ENCODE measurements at regions not wholly inside any gene's neighbourhood (a gene's known extent, or its start where the extent isn't known, plus 50 kb on each side); places are given as distances from the start of the nearest gene placed in this dataset.
A peak's percentile ranks its signal among the peaks of the same experiment; 100 is the strongest.

- Mint-ChIP-seq H3K27ac (ENCODE audit: low read depth, unreplicated experiment) (no peak overlapping the region), H3K4me1 (ENCODE audit: insufficient read depth, unreplicated experiment) (no peaks in the 10 kb centered on the region), H3K36me3 (ENCODE audit: insufficient read depth, unreplicated experiment) (no peaks in the 10 kb centered on the region), H3K4me3 (ENCODE audit: unreplicated experiment) (no peak overlapping the region), H3K27me3 (ENCODE audit: insufficient read depth, unreplicated experiment) (no peaks in the 10 kb centered on the region), H3K9me3 (ENCODE audit: unreplicated experiment) (no peaks in the 10 kb centered on the region)
- DNase-seq (ENCODE audit: unreplicated experiment), result no peak
- no TSS peak for BruUV-seq (replicated peaks)
- ChIA-PET POLR2A (interaction anchor here (0.6 kb wide), 1 partner anchor 318 kb away, joined by 4 read pairs; no protein-coding TSS in a partner anchor), CTCF (interaction anchor here (0.6 to 2.1 kb wide), 2 partner anchors 10 to 156 kb away, joined by 6 to 8 read pairs; no protein-coding TSS in a partner anchor)
- TF ChIP-seq CTCF (IDR thresholded peaks at IDR 0.05; ENCODE audit: unreplicated experiment), result no peak
- intact Hi-C loops (cut with micrococcal nuclease), result loop anchor here (1.0 kb wide), 1 partner anchor 25 kb away; no protein-coding TSS in a partner anchor
These were observed 626.6 kb upstream of the FSHR start for GRCh38 chr2:49780949-49781348.

DNA sequence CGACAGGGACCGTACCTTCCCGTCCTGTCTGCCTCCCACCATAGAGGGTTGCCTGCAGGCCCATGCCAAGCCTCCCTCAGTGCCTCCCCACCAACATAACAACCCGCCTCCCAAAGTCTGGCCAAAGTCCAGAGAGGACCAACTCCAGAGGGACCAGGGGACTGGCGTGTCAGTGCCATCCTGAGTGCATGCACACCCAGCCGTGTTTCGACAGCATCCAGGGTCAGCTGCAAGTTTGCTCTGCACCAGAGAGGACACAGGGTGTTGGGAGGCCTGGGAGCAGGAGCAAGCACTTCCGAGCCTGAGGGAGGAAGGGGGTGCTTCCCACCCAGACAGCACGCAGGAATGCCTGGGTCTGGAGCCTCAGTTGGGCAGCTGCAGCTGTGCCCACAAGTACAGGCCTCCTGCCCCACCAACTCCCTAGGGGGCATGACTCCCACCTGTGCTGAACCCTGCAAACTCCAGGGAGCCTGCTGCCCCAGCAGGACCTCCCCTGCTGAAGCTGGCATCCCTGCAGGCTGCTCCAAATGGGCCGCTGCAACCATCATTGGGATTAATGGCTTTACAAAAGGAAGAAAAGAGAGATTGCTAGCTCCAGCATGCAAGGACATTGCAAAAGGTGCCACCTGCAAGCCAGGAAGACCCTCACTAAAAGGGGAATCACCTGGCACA, 618.1 kb upstream of the FSHR start:
- no TSS peak for BruUV-seq (replicated peaks)
- Mint-ChIP-seq H3K27ac (ENCODE audit: low read depth, unreplicated experiment) (no peak overlapping the region), H3K4me3 (ENCODE audit: unreplicated experiment) (no peak overlapping the region), H3K9me3 (ENCODE audit: unreplicated experiment) (no peaks in the 10 kb centered on the region), H3K27me3 (ENCODE audit: insufficient read depth, unreplicated experiment) (peaks cover 20% of the 10 kb centered on the region), H3K4me1 (ENCODE audit: insufficient read depth, unreplicated experiment) (no peaks in the 10 kb centered on the region), H3K36me3 (ENCODE audit: insufficient read depth, unreplicated experiment) (no peaks in the 10 kb centered on the region)
- CTCF ChIA-PET, result interaction anchor here (0.9 kb wide), 1 partner anchor 84 kb away, joined by 3 read pairs; no protein-coding TSS in a partner anchor
- no peak for TF ChIP-seq CTCF (IDR thresholded peaks at IDR 0.05; ENCODE audit: unreplicated experiment)
- intact Hi-C loops (cut with micrococcal nuclease), result loop anchor here (5.0 kb wide), 1 partner anchor 720 kb away; no protein-coding TSS in a partner anchor
- no peak for DNase-seq (ENCODE audit: unreplicated experiment)
- POLR2A ChIA-PET, result no interaction called here

DNA sequence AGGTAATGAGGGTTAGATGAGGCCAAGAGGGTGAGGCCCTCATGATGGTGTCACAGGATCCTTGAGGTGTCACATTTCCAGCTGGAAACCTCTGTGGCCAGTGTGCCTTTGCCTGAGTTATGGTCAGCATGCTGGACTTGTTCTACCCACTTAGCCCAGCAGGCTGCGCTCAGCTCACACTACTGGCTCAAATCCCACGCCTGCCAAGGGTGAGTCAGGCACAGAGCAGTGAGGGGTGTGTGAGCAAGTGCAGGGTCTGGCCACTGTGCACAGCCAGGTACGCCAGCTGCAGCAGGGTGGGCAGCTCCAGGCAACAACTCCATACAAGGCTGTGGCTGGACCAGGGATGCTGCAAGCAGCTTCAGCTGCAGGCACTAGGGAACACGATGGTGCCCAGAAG, 616.6 kb upstream of the FSHR start:
- no TSS peak for BruUV-seq (replicated peaks)
- no peaks in the 10 kb centered on the region for H3K4me1 Mint-ChIP-seq (ENCODE audit: insufficient read depth, unreplicated experiment)
- intact Hi-C loops (cut with micrococcal nuclease), result loop anchor here (1.0 to 5.0 kb wide), 3 partner anchors 373 to 721 kb away; no protein-coding TSS in a partner anchor
- CTCF ChIA-PET, result interaction anchor here (0.6 to 3.5 kb wide), 17 partner anchors 9 to 722 kb away, joined by 3 to 24 read pairs (median 5); no protein-coding TSS in a partner anchor
- H3K27ac Mint-ChIP-seq (ENCODE audit: low read depth, unreplicated experiment), result no peak overlapping the region
- H3K4me3 Mint-ChIP-seq (ENCODE audit: unreplicated experiment), result no peak overlapping the region
- H3K9me3 Mint-ChIP-seq (ENCODE audit: unreplicated experiment), result no peaks in the 10 kb centered on the region
- DNase-seq (ENCODE audit: unreplicated experiment), result peak; percentile 65
- H3K27me3 Mint-ChIP-seq (ENCODE audit: insufficient read depth, unreplicated experiment), result peaks cover 20% of the 10 kb centered on the region
- TF ChIP-seq CTCF (IDR thresholded peaks at IDR 0.05; ENCODE audit: unreplicated experiment), result peak; percentile 55
- H3K36me3 Mint-ChIP-seq (ENCODE audit: insufficient read depth, unreplicated experiment), result no peaks in the 10 kb centered on the region
- POLR2A ChIA-PET, result interaction anchor here (1.3 kb wide), 1 partner anchor 631 kb away, joined by 3 read pairs; no protein-coding TSS in a partner anchor

- DNase-seq (ENCODE audit: unreplicated experiment), result no peak
- no peaks in the 10 kb centered on the region for H3K9me3 Mint-ChIP-seq (ENCODE audit: unreplicated experiment)
- ChIA-PET POLR2A (no interaction called here), CTCF (no interaction called here)
- no peak overlapping the region for H3K4me3 Mint-ChIP-seq (ENCODE audit: unreplicated experiment)
- intact Hi-C loops (cut with micrococcal nuclease), result no loop called here
- no TSS peak for BruUV-seq (replicated peaks)
- H3K36me3 Mint-ChIP-seq (ENCODE audit: insufficient read depth, unreplicated experiment), result no peaks in the 10 kb centered on the region
- no peaks in the 10 kb centered on the region for H3K27me3 Mint-ChIP-seq (ENCODE audit: insufficient read depth, unreplicated experiment)
- no peak for TF ChIP-seq CTCF (IDR thresholded peaks at IDR 0.05; ENCODE audit: unreplicated experiment)
- no peaks in the 10 kb centered on the region for H3K4me1 Mint-ChIP-seq (ENCODE audit: insufficient read depth, unreplicated experiment)
- no peak overlapping the region for H3K27ac Mint-ChIP-seq (ENCODE audit: low read depth, unreplicated experiment)
These were observed 613.0 kb upstream of the FSHR start for GRCh38 chr2:49767316-49767715.
